ENCODE measurements at regions not wholly inside any gene's neighbourhood (a gene's known extent, or its start where the extent isn't known, plus 50 kb on each side); places are given as distances from the start of the nearest gene placed in this dataset.
"Not testable (repeated sequence)": the region's sequence is repeated elsewhere in the genome, so short reads cannot be mapped to it uniquely, and the experiment has no call there.

DNA sequence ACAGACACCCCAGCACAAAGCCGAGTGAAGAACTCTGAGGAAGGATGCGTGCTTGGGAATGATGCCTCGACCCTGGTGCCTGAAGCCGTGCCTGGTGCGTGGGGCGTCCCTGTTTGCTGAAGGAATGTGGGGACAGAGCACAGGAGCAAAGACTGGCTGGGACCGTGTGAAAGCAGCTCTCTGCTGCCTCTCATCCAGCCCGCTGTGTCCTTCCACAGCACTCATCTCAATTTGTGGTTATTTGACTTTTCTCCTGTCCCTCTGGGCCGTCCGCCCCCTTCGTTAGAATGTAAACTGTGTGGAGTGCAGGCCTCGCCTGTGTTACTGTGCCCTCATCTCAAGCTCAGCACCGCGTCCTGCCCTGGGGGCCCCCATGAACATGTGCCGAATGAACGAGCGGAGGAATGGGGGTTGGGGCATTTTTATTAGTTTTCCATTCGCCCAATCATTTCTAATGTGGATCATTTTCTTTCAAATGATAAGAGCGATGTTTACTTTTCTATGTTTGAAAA is 155.5 kb downstream of the NPIPB11 start:
- TF ChIP-seq, protein P1, sequence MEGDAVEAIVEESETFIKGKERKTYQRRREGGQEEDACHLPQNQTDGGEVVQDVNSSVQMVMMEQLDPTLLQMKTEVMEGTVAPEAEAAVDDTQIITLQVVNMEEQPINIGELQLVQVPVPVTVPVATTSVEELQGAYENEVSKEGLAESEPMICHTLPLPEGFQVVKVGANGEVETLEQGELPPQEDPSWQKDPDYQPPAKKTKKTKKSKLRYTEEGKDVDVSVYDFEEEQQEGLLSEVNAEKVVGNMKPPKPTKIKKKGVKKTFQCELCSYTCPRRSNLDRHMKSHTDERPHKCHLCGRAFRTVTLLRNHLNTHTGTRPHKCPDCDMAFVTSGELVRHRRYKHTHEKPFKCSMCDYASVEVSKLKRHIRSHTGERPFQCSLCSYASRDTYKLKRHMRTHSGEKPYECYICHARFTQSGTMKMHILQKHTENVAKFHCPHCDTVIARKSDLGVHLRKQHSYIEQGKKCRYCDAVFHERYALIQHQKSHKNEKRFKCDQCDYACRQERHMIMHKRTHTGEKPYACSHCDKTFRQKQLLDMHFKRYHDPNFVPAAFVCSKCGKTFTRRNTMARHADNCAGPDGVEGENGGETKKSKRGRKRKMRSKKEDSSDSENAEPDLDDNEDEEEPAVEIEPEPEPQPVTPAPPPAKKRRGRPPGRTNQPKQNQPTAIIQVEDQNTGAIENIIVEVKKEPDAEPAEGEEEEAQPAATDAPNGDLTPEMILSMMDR (IDR thresholded peaks at IDR 0.05 in 2 of 3, conservative IDR thresholded peaks at IDR 0.05 in 1 of 3; ENCODE audit: control insufficient read depth in 2 of 3, extremely low read depth in 1 of 3, insufficient read depth in 1 of 3, low read depth in 3 of 3, low read length in 3 of 3) = not testable (repeated sequence)
- TF ChIP-seq CHD1 (IDR thresholded peaks at IDR 0.05; ENCODE audit: low read depth, low read length); NFYB (IDR thresholded peaks at IDR 0.05; ENCODE audit: insufficient read depth, low read depth, low read length); GABPA (IDR thresholded peaks at IDR 0.05; ENCODE audit: low read depth); MTA2 (IDR thresholded peaks at IDR 0.05; ENCODE audit: low read depth); POLR2A (IDR thresholded peaks at IDR 0.05; ENCODE audit: low read depth, low read length): not testable (repeated sequence)

Data from GM12878 (cell line).